ENCODE measurements at regions not wholly inside any gene's neighbourhood (a gene's known extent, or its start where the extent isn't known, plus 50 kb on each side); places are given as distances from the start of the nearest gene placed in this dataset.

DNA sequence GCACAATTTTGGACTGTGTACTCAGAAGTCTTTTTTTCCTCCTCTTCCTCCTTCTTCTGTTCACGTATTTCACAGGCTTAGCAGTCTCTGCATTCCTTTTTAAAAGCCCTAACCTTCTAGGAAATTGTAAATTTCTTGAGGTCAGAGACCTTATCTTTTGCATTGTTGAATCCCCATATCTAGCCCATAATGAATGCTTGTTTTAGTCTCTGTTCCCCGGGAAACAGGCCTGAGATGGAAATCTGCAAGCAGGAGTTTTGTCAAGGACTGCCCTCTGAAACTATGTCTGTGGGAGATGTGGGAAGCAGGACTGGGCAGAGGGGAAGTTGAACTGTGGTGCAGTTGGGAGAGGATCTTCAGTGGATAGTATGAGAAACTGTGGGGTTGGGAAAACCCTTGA, 272.2 kb upstream of the DAB1 start:
- Histone ChIP-seq H3K4me1 (ENCODE audit: insufficient read depth, low read length, poor library complexity, severe bottlenecking) (peaks cover 5% of the 10 kb centered on the region), H3K9me3 (ENCODE audit: low read depth, low read length, poor library complexity, severe bottlenecking) (peaks cover 14% of the 10 kb centered on the region), H3K36me3 (ENCODE audit: insufficient read depth, low read length, poor library complexity, severe bottlenecking) (no peaks in the 10 kb centered on the region), H3K4me3 (ENCODE audit: low read depth, low read length, poor library complexity, severe bottlenecking) (no peak overlapping the region), H3K27me3 (replicated peaks; ENCODE audit: insufficient read depth, low read depth, low read length, poor library complexity) (no peaks in the 10 kb centered on the region), H3K27ac (ENCODE audit: low read depth, low read length, poor library complexity, severe bottlenecking) (no peak overlapping the region)
- no peak for DNase-seq (ENCODE audit: low spot score)
- BruUV-seq (replicated peaks): no TSS peak
- ChIA-PET POLR2A (ENCODE audit: low non-redundant PET) (no interaction called here), CTCF (no interaction called here)
- intact Hi-C loops (cut with micrococcal nuclease; ENCODE audit: unreplicated experiment): no loop called here
- TF ChIP-seq, protein P1, sequence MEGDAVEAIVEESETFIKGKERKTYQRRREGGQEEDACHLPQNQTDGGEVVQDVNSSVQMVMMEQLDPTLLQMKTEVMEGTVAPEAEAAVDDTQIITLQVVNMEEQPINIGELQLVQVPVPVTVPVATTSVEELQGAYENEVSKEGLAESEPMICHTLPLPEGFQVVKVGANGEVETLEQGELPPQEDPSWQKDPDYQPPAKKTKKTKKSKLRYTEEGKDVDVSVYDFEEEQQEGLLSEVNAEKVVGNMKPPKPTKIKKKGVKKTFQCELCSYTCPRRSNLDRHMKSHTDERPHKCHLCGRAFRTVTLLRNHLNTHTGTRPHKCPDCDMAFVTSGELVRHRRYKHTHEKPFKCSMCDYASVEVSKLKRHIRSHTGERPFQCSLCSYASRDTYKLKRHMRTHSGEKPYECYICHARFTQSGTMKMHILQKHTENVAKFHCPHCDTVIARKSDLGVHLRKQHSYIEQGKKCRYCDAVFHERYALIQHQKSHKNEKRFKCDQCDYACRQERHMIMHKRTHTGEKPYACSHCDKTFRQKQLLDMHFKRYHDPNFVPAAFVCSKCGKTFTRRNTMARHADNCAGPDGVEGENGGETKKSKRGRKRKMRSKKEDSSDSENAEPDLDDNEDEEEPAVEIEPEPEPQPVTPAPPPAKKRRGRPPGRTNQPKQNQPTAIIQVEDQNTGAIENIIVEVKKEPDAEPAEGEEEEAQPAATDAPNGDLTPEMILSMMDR (conservative IDR thresholded peaks at IDR 0.05; ENCODE audit: low read depth, low read length): no peak
- no peak for TF ChIP-seq EZH2 (IDR thresholded peaks at IDR 0.05; ENCODE audit: borderline replicate concordance, low read depth, low read length, poor library complexity, severe bottlenecking)

DNA sequence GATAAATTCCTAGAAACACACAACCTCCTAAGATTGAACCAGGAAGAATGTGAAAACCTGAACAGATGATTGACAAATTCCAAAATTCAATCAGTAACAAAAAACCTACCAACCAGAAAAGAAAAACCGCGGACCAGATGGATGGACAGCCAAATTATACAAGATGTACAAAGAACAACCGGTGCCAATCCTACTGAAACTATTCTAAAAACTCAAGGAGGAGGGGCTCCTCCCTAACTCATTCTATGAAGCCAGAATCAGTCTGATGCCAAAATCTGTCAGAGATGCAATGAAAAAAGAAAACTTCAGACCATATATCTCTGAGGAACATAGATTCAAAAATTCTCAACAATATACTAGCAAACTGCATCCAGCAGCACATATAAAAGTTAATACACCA, 262.4 kb upstream of the DAB1 start:
- ChIA-PET CTCF (no interaction called here), POLR2A (ENCODE audit: low non-redundant PET) (no interaction called here)
- intact Hi-C loops (cut with micrococcal nuclease; ENCODE audit: unreplicated experiment): no loop called here
- Histone ChIP-seq H3K27ac (ENCODE audit: low read depth, low read length, poor library complexity, severe bottlenecking) (no peak overlapping the region), H3K4me3 (ENCODE audit: low read depth, low read length, poor library complexity, severe bottlenecking) (no peak overlapping the region), H3K4me1 (ENCODE audit: insufficient read depth, low read length, poor library complexity, severe bottlenecking) (no peaks in the 10 kb centered on the region), H3K27me3 (replicated peaks; ENCODE audit: insufficient read depth, low read depth, low read length, poor library complexity) (no peaks in the 10 kb centered on the region), H3K9me3 (ENCODE audit: low read depth, low read length, poor library complexity, severe bottlenecking) (peaks cover 3% of the 10 kb centered on the region), H3K36me3 (ENCODE audit: insufficient read depth, low read length, poor library complexity, severe bottlenecking) (no peaks in the 10 kb centered on the region)
- DNase-seq (ENCODE audit: low spot score): no peak
- BruUV-seq (replicated peaks): no TSS peak
- TF ChIP-seq, protein P1 (conservative IDR thresholded peaks at IDR 0.05; ENCODE audit: low read depth, low read length): no peak
- no peak for TF ChIP-seq EZH2 (IDR thresholded peaks at IDR 0.05; ENCODE audit: borderline replicate concordance, low read depth, low read length, poor library complexity, severe bottlenecking)

DNA sequence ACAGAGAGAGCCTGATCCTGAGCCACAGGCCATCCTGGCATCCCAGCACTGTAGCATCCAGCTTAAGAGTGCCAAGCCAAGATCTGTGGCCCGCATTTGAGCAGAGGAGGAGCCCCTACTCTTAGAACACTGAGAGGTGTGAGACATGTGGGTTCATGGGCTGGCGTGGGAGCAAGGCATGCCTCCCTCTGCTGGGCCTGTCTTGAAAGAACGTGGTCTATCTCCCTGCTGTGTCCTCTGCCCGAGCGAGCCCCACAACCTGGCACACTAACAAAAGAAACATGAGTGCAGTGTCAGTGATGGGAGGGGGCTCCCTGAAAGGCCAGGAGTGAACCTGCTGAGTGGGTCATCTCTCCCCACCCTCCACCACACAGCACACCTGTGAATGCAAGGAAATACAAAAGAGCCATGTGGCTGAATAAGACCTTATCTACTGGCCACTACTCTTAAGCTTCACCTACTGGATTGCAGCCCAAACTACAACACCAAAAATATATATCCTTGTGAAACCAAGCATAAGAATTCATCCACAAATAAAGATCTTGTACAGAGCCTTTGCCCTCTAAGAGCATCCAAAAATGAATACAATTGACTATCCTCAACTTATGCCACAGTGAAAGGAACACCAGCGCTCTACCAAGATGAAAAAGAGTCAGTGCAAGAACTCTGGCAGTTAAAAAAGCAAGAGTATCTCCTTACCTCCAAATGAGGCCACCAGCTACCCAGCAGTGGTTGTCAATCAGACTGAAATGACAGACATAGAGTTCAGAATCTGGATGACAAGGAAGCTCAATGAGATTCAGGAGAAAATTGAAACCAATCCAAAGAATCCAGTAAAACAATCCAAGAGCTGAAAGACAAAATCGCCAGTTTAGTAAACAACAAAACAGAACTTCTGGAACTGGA, 259.4 kb upstream of the DAB1 start:
- BruUV-seq (replicated peaks): no TSS peak
- Histone ChIP-seq H3K9me3 (ENCODE audit: low read depth, low read length, poor library complexity, severe bottlenecking) (no peaks in the 10 kb centered on the region), H3K27ac (ENCODE audit: low read depth, low read length, poor library complexity, severe bottlenecking) (no peak overlapping the region), H3K36me3 (ENCODE audit: insufficient read depth, low read length, poor library complexity, severe bottlenecking) (no peaks in the 10 kb centered on the region), H3K27me3 (replicated peaks; ENCODE audit: insufficient read depth, low read depth, low read length, poor library complexity) (no peaks in the 10 kb centered on the region), H3K4me3 (ENCODE audit: low read depth, low read length, poor library complexity, severe bottlenecking) (no peak overlapping the region), H3K4me1 (ENCODE audit: insufficient read depth, low read length, poor library complexity, severe bottlenecking) (no peaks in the 10 kb centered on the region)
- ChIA-PET POLR2A (ENCODE audit: low non-redundant PET) (no interaction called here), CTCF (no interaction called here)
- intact Hi-C loops (cut with micrococcal nuclease; ENCODE audit: unreplicated experiment): no loop called here
- TF ChIP-seq, protein P1 (conservative IDR thresholded peaks at IDR 0.05; ENCODE audit: low read depth, low read length): peak; percentile 39; the same call in 1 of the 2 replicates
- TF ChIP-seq EZH2 (IDR thresholded peaks at IDR 0.05; ENCODE audit: borderline replicate concordance, low read depth, low read length, poor library complexity, severe bottlenecking): no peak
- no peak for DNase-seq (ENCODE audit: low spot score)
